Spleen (tissue), 11 donors: ENCODE measurements at regions not wholly inside any gene's neighbourhood (a gene's known extent, or its start where the extent isn't known, plus 50 kb on each side); places are given as distances from the start of the nearest gene placed in this dataset.

ENCODE experiments used
- DNase-seq: peaks from one replicate; pipeline ENCODE4 v3.0.0-alpha.2; 2020
- H3K27ac ChIP-seq, 8 donors: fragments of 200-600 bp; sonication (generic) in 7 of 8; 1 replicate in 4 of 8; 2 replicates in 4 of 8; pipeline versions ENCODE4 v1.5.0 to v1.8.0; 2016 to 2021; ENCODE audit warnings: inconsistent platforms in 4 of 8, mild to moderate bottlenecking in 4 of 8, moderate library complexity in 1 of 8
- H3K27me3 ChIP-seq, 7 donors: fragments of 200-600 bp; sonication (generic) in 6 of 7; replicated peaks in 1 of 7; 1 replicate in 4 of 7; 2 replicates in 3 of 7; pipeline versions ENCODE4 v1.5.0 to v1.8.0; 2016 to 2021; ENCODE audit warnings: inconsistent platforms in 3 of 7, mild to moderate bottlenecking in 1 of 7
- H3K36me3 ChIP-seq, 6 donors: fragments of 200-600 bp; sonication (generic) in 5 of 6; 1 replicate in 4 of 6; 2 replicates in 2 of 6; pipeline versions ENCODE4 v1.5.0 to v1.8.0; 2016 to 2021; ENCODE audit warnings: inconsistent platforms in 2 of 6
- H3K4me1 ChIP-seq, 6 donors: fragments of 200-600 bp; sonication (generic) in 5 of 6; 1 replicate in 3 of 6; 2 replicates in 3 of 6; pipeline versions ENCODE4 v1.5.0 to v1.8.0; 2016 to 2021; ENCODE audit warnings: inconsistent platforms in 3 of 6
- H3K4me3 ChIP-seq, 8 donors: fragments of 200-600 bp; sonication (generic) in 7 of 8; 1 replicate in 4 of 8; 2 replicates in 4 of 8; pipeline versions ENCODE4 v1.5.0 to v1.8.0; 2016 to 2021; ENCODE audit warnings: inconsistent platforms in 4 of 8, mild to moderate bottlenecking in 4 of 8, moderate library complexity in 2 of 8
- H3K9me3 ChIP-seq, 8 donors: fragments of 200-600 bp; sonication (generic) in 7 of 8; 1 replicate in 4 of 8; 2 replicates in 4 of 8; pipeline versions ENCODE4 v1.5.0 to v1.8.0; 2016 to 2021; ENCODE audit warnings: inconsistent platforms in 4 of 8
- POLR2A ChIP-seq, 3 donors: fragments of 450-650 bp; IDR thresholded peaks; one replicate each; pipeline ENCODE4 v1.5.1; 2017; ENCODE audit warnings: antibody characterized with exemption in 3 of 3, mild to moderate bottlenecking in 1 of 3
- POLR2AphosphoS5 ChIP-seq, 3 donors: sonication (generic); formaldehyde crosslinking; IDR thresholded peaks; one replicate each; pipeline ENCODE4 v1.5.1; 2017; ENCODE audit warnings: antibody characterized with exemption in 3 of 3
- WGBS, 5 donors: extraction: QIAGEN DNeasy Blood & Tissue Kit in 3 of 5; methylation state at CpG; one replicate each; pipeline versions ENCODE4 v1.1.5 to v1.1.7; 2013 to 2018; 5-methylcytosine and 5-hydroxymethylcytosine counted together
- intact Hi-C: fragments of 100-400 bp; cut with DNase I; formaldehyde crosslinking; loops from one replicate; pipeline ENCODE4 v1.15.0; 2023; ENCODE audit warnings: low total_unique reads
- TF ChIP-seq, protein P1 (sequence below), 11 experiments: fragments of 200-600 bp in 7 of 11; fragments of 450-650 bp in 4 of 11; sonication (generic) in 4 of 11; IDR thresholded peaks in 8 of 11; conservative IDR thresholded peaks in 3 of 11; 1 replicate in 7 of 11; 2 replicates in 4 of 11; pipeline versions ENCODE4 v1.4.0 to v1.8.0; 2016 to 2021; ENCODE audit warnings: antibody characterized with exemption in 11 of 11, inconsistent platforms in 4 of 11, mild to moderate bottlenecking in 1 of 11
- donor health status: healthy with polysubstance abuse.
- donor health status: DM: no; HTN: no; CAD: no; lungs with moderate emphysema.
- donor health status: DM: no; HTN: no; CAD: no.
- donor health status: Bipolar disorder and iron deficiency.
- donor health status: healthy.
- donor health status: DM: no; HTN: no; CAD: no.
- donor health status: DM: yes; HTN: yes; CAD: no.

GRCh38 chr2:187982668-187983067 is 309.0 kb upstream of the GULP1 start:
- Histone ChIP-seq H3K4me1 (peaks cover 0 to 18% (median 7%) of the 10 kb centered on the region in 6 donors), H3K36me3 (no peaks in the 10 kb centered on the region), H3K4me3 (no peak overlapping the region), H3K27ac (no peak overlapping the region), H3K9me3 (no peaks in the 10 kb centered on the region), H3K27me3 (no peaks in the 10 kb centered on the region)
- TF ChIP-seq, protein P1, sequence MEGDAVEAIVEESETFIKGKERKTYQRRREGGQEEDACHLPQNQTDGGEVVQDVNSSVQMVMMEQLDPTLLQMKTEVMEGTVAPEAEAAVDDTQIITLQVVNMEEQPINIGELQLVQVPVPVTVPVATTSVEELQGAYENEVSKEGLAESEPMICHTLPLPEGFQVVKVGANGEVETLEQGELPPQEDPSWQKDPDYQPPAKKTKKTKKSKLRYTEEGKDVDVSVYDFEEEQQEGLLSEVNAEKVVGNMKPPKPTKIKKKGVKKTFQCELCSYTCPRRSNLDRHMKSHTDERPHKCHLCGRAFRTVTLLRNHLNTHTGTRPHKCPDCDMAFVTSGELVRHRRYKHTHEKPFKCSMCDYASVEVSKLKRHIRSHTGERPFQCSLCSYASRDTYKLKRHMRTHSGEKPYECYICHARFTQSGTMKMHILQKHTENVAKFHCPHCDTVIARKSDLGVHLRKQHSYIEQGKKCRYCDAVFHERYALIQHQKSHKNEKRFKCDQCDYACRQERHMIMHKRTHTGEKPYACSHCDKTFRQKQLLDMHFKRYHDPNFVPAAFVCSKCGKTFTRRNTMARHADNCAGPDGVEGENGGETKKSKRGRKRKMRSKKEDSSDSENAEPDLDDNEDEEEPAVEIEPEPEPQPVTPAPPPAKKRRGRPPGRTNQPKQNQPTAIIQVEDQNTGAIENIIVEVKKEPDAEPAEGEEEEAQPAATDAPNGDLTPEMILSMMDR (IDR thresholded peaks at IDR 0.05 in 8 of 11, conservative IDR thresholded peaks at IDR 0.05 in 3 of 11): no peak
- TF ChIP-seq POLR2AphosphoS5 (IDR thresholded peaks at IDR 0.05): no peak
- no peak for TF ChIP-seq POLR2A (IDR thresholded peaks at IDR 0.05)
- intact Hi-C loops: no loop called here
- 0 to 3% (median 0%) methylated on average over 1 of the region's 1 CpG for WGBS, 5 donors
- no peak for DNase-seq

GRCh38 chr2:187985195-187985594 is 306.5 kb upstream of the GULP1 start:
- no peak overlapping the region for H3K27ac ChIP-seq
- 77 to 86% (median 79%) methylated on average over 2 of the region's 2 CpGs for WGBS, 5 donors
- no peak for DNase-seq
- peaks cover 0 to 18% (median 7%) of the 10 kb centered on the region in 6 donors for H3K4me1 ChIP-seq
- intact Hi-C loops: no loop called here
- no peaks in the 10 kb centered on the region for H3K36me3 ChIP-seq
- no peaks in the 10 kb centered on the region for H3K27me3 ChIP-seq
- H3K9me3 ChIP-seq: no peaks in the 10 kb centered on the region
- TF ChIP-seq, protein P1 (IDR thresholded peaks at IDR 0.05 in 8 of 11, conservative IDR thresholded peaks at IDR 0.05 in 3 of 11): no peak
- no peak for TF ChIP-seq POLR2AphosphoS5 (IDR thresholded peaks at IDR 0.05)
- H3K4me3 ChIP-seq: no peak overlapping the region

DNA sequence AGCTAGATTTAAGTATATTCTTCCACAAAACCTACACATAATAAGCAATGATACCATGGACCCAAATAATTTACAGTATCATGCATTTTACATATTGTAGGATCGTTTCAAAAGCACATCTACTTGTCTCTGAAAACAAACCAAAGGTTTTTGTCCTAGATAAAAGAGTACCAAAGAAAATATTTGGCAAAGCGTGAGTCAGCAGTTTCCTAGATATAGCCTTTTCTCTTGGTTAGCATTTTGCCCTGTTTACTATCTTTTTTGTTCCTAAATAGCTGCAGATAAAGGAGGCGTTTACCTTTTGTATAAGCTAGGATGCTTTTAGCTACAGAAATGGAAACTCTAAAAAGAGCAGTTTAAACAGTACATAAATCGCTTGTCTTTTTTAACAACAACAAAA is 305.8 kb upstream of the GULP1 start:
- H3K4me3 ChIP-seq: no peak overlapping the region
- intact Hi-C loops: no loop called here
- no peaks in the 10 kb centered on the region for H3K9me3 ChIP-seq
- H3K4me1 ChIP-seq: peaks cover 0 to 18% (median 7%) of the 10 kb centered on the region in 6 donors
- no peaks in the 10 kb centered on the region for H3K36me3 ChIP-seq
- WGBS, 5 donors: 64 to 85% (median 69%) methylated on average over 4 of the region's 4 CpGs
- TF ChIP-seq POLR2AphosphoS5 (IDR thresholded peaks at IDR 0.05): no peak
- TF ChIP-seq POLR2A (IDR thresholded peaks at IDR 0.05): no peak
- TF ChIP-seq, protein P1 (IDR thresholded peaks at IDR 0.05 in 8 of 11, conservative IDR thresholded peaks at IDR 0.05 in 3 of 11): no peak
- DNase-seq: no peak
- no peak overlapping the region for H3K27ac ChIP-seq
- no peaks in the 10 kb centered on the region for H3K27me3 ChIP-seq

DNA sequence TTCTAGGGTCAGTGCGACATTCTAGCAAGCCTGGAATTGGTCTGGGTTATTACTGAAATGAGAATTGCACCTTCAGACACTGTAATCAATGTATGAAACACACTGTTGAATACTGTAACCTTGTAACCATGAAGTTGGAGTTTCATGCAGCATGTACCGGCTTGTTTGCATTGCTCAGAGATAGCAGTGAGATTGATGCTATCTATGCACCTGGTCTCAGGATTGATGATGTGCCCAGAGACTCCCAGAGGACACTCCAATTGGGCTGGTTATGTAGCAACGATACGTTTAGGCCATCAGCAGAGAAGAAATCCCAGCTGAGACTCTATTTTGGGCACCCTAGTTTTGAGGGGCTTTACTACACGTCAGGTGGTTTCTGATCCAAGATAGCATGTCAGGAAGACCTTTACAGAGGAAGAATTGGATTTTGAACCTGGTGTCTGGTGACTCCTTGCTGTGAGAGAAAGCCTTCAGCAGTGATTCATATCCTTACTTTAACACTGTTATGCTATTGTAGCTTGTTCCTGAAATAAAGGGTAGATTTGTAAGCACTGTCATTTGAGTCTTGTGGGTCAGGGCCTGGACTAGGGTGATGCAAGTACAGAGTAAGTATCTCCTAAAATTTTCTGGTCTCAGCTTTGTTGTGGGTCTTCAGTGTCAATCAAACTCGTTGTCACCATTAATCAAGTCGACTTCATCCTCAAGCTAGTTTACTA is 305.1 kb upstream of the GULP1 start:
- Histone ChIP-seq H3K9me3 (no peaks in the 10 kb centered on the region), H3K27me3 (no peaks in the 10 kb centered on the region), H3K36me3 (no peaks in the 10 kb centered on the region), H3K27ac (no peak overlapping the region), H3K4me1 (peaks cover 0 to 18% (median 7%) of the 10 kb centered on the region in 6 donors), H3K4me3 (no peak overlapping the region)
- TF ChIP-seq POLR2A (IDR thresholded peaks at IDR 0.05) (no peak), POLR2AphosphoS5 (IDR thresholded peaks at IDR 0.05) (no peak)
- TF ChIP-seq, protein P1 (IDR thresholded peaks at IDR 0.05 in 8 of 11, conservative IDR thresholded peaks at IDR 0.05 in 3 of 11): no peak
- intact Hi-C loops: no loop called here
- no peak for DNase-seq
- 84 to 92% (median 85%) methylated on average over 7 of the region's 7 CpGs for WGBS, 5 donors
